ENCODE measurements at regions not wholly inside any gene's neighbourhood (a gene's known extent, or its start where the extent isn't known, plus 50 kb on each side); places are given as distances from the start of the nearest gene placed in this dataset.
A peak's percentile ranks its signal among the peaks of the same experiment; 100 is the strongest.

- no peaks in the 10 kb centered on the region for H3K9me3 ChIP-seq
- intact Hi-C loops (cut with micrococcal nuclease; ENCODE audit: unreplicated experiment): no loop called here
- peak; percentile 30 to 65 for DNase-seq
- Mint-ChIP-seq H3K27ac (ENCODE audit: unreplicated experiment) (peak overlapping the region; percentile 44), H3K4me3 (ENCODE audit: unreplicated experiment) (no peak overlapping the region), H3K36me3 (ENCODE audit: insufficient read depth, unreplicated experiment) (no peaks in the 10 kb centered on the region), H3K9me3 (ENCODE audit: unreplicated experiment) (no peaks in the 10 kb centered on the region), H3K4me1 (ENCODE audit: low read depth, unreplicated experiment) (peaks cover 31% of the 10 kb centered on the region), H3K27me3 (ENCODE audit: insufficient read depth, unreplicated experiment) (no peaks in the 10 kb centered on the region)
- H3K36me3 ChIP-seq (ENCODE audit: control insufficient read depth, insufficient read depth, low read length): no peaks in the 10 kb centered on the region
- no TSS peak for BruUV-seq (replicated peaks)
- no peak for TF ChIP-seq CTCF (IDR thresholded peaks at IDR 0.05; ENCODE audit: insufficient read depth in 1 of 2, low read depth in 1 of 2, low read length in 1 of 2, severe bottlenecking in 1 of 2, unreplicated experiment in 1 of 2)
- H3K27me3 ChIP-seq (replicated peaks; ENCODE audit: control insufficient read depth, insufficient read depth, low read length): no peaks in the 10 kb centered on the region
- no peak overlapping the region for H3K4me3 ChIP-seq (ENCODE audit: low read depth, low read length)
- CTCF ChIA-PET: interaction anchor here (0.6 kb wide), 1 partner anchor 9 kb away, joined by 3 read pairs; no protein-coding TSS in a partner anchor
- POLR2A ChIA-PET: interaction anchor here (0.6 kb wide), 1 partner anchor 139 kb away, joined by 4 read pairs; no protein-coding TSS in a partner anchor
- H3K4me1 ChIP-seq: peaks cover 37% of the 10 kb centered on the region
These were observed 108.8 kb downstream of the B3GNT2 start for GRCh38 chr2:62304429-62305417.

GRCh38 chr2:62303788-62304187 lies 107.9 kb downstream of the B3GNT2 start:
- no peak overlapping the region for H3K4me3 Mint-ChIP-seq (ENCODE audit: unreplicated experiment)
- no TSS peak for BruUV-seq (replicated peaks)
- H3K4me1 Mint-ChIP-seq (ENCODE audit: low read depth, unreplicated experiment): peaks cover 31% of the 10 kb centered on the region

More at GRCh38 chr2:62303788-62304187, 107.9 kb downstream of the B3GNT2 start:
- H3K4me3 ChIP-seq (ENCODE audit: low read depth, low read length): no peak overlapping the region
- H3K27me3 ChIP-seq (replicated peaks; ENCODE audit: control insufficient read depth, insufficient read depth, low read length): no peaks in the 10 kb centered on the region
- CTCF ChIA-PET: no interaction called here
- no peaks in the 10 kb centered on the region for H3K36me3 Mint-ChIP-seq (ENCODE audit: insufficient read depth, unreplicated experiment)
- no peaks in the 10 kb centered on the region for H3K9me3 ChIP-seq
- H3K27ac Mint-ChIP-seq (ENCODE audit: unreplicated experiment): no peak overlapping the region
- H3K36me3 ChIP-seq (ENCODE audit: control insufficient read depth, insufficient read depth, low read length): no peaks in the 10 kb centered on the region
- intact Hi-C loops (cut with micrococcal nuclease; ENCODE audit: unreplicated experiment): no loop called here
- peaks cover 37% of the 10 kb centered on the region for H3K4me1 ChIP-seq
- no peak for DNase-seq
- no peak for TF ChIP-seq CTCF (IDR thresholded peaks at IDR 0.05; ENCODE audit: insufficient read depth in 1 of 2, low read depth in 1 of 2, low read length in 1 of 2, severe bottlenecking in 1 of 2, unreplicated experiment in 1 of 2)
- no peaks in the 10 kb centered on the region for H3K9me3 Mint-ChIP-seq (ENCODE audit: unreplicated experiment)
- H3K27me3 Mint-ChIP-seq (ENCODE audit: insufficient read depth, unreplicated experiment): no peaks in the 10 kb centered on the region
- POLR2A ChIA-PET: no interaction called here
